GM12892 (cell line): ENCODE measurements at regions not wholly inside any gene's neighbourhood (a gene's known extent, or its start where the extent isn't known, plus 50 kb on each side); places are given as distances from the start of the nearest gene placed in this dataset.

ENCODE experiments used
- DNase-seq: peaks from one replicate; pipeline ENCODE4 v3.0.0; 2011; ENCODE audit not compliant: insufficient read length
- FAIRE-seq: peaks from 2 replicates; lab custom pipeline; 2011; peaks lifted over from hg19 to GRCh38; lab: Jason Lieb, UNC
- POLR2A ChIP-seq: IDR thresholded peaks from 2 replicates; pipeline ENCODE4 v1.6.1; 2011; ENCODE audit warnings: low read depth, low read length, control low read depth
- POLR2AphosphoS5 ChIP-seq: IDR thresholded peaks from 2 replicates; pipeline ENCODE4 v1.6.1; 2011; ENCODE audit warnings: low read depth, low read length, control low read depth
- TAF1 ChIP-seq: IDR thresholded peaks from 2 replicates; pipeline ENCODE4 v1.6.1; 2011; ENCODE audit warnings: low read depth, mild to moderate bottlenecking, control low read depth, low read length, borderline replicate concordance

DNA sequence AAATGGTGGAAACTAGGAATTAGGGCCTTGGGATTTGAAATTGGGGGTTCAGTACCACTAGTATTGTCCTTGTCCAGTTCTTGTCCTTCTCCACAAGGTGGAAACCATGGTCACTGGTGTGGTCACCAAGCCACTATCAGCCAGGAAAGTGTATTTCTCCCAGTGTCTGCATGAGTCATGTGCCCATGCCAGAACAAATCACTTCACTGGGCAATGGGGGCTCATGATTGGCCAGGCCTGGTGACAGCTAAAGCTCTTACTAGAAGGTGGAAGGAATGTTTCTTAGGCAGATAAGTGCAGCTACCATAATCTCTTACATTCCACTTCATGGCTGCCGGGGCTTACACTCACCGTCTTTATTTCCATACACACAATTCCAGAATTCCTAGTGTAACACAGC lies 124.8 kb upstream of the TACR1 start:
- FAIRE-seq (no peak), DNase-seq (no peak)
- TF ChIP-seq POLR2A, result no peak
- no peak for TF ChIP-seq TAF1
- no peak for TF ChIP-seq POLR2AphosphoS5

DNA sequence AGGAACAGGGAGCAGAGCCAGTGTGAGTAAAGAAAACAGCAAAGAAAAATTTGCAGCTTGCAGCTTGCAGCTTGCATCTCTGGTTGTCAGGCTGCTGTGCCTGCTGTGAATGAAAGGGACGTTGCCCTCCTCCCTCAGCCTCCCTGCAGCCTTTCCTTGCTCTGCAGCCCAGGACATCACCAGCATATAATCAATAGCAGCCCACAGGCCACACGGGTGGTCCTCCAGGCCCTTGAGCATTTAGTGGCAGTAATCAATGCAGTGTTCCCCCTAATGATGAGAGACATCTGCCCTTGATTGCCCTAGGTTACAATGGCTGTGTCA lies 122.2 kb upstream of the TACR1 start:
- DNase-seq (no peak), FAIRE-seq (no peak)
- no peak for TF ChIP-seq TAF1
- no peak for TF ChIP-seq POLR2A
- TF ChIP-seq POLR2AphosphoS5, result no peak

DNA sequence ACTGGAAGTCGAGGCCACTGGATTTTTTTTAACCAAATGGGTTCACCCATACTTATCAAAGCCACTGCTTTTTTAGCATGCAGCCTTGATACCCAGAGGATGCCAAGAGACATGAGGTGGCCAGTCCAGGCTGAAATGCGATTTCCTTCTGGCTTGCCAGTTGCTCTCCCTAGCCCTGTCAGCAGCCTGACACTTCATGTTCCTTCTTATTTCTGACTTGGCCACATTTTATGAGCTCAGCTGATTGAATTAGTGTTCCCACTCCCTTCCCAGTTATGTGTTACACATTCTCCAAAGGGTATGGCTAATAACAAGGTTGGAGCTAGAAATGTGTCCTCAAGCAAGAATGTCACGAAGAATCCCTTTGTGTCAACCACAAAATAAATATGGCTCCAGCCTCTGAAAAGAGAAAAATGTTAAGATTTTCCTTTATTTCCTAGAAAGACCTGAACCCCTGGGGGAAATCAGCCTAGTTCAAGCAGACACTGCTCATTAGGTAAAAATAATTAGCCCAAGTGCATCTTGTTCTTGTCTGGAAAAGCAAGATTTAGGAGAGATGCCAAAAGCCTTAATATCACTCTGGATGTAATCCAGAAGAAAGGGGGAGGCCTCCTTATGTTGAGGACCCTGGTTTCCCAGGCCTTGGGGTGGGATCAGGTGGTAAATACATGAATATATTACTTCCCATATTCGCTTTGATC lies 121.7 kb upstream of the TACR1 start:
- FAIRE-seq (no peak), DNase-seq (no peak)
- TF ChIP-seq POLR2AphosphoS5 (no peak), TAF1 (no peak)

- FAIRE-seq, result no peak
- TF ChIP-seq TAF1, result no peak
- TF ChIP-seq POLR2A, result no peak
- TF ChIP-seq POLR2AphosphoS5, result no peak
Observed at GRCh38 chr2:75319951-75320350, 120.6 kb upstream of the TACR1 start.

DNA sequence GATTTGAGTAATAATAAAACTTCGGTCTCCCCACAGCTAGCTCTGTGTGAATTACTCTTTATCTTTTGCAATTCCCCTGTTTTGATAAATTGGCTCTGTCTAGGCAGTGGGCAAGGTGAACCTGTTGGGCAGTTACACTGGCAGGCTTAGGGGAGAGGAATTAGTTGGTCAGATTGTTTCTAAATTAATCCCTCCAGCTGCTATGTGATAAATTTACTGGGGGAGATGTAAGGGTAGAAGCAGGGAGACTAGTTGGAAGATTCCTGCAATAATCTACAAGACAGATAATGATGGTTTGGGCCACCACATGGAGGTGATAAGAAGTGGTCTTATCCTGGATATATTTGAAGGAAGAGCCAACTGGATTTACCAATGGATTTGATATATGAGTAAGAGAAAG lies 118.5 kb upstream of the TACR1 start:
- TF ChIP-seq POLR2A, result no peak
- TF ChIP-seq TAF1, result no peak
- TF ChIP-seq POLR2AphosphoS5, result no peak
- FAIRE-seq (no peak), DNase-seq (no peak)

More at GRCh38 chr2:75319951-75320350, 120.6 kb upstream of the TACR1 start:
- no peak for DNase-seq

GRCh38 chr2:75317316-75317715 lies 118.0 kb upstream of the TACR1 start:
- FAIRE-seq (no peak), DNase-seq (no peak)
- TF ChIP-seq POLR2A, result no peak

DNA sequence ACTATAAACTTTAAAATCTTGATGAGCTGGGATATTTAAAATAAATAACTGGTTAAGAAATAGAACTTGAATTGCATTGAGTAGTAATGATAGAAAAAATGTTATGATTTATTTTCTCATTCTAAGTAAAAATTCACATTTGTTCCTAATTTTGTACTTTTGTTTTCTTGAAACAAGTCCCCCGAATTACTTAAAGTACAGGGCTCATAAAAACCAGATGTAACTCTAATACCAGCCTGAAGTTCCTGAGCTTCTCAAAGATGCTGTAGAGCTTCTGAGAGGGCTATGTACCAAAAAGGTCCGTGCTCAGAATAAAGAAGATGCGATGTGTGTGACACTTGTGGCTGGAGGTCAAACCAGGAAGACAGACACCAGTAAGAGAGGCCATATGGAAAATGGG lies 116.1 kb upstream of the TACR1 start:
- no peak for DNase-seq
- TF ChIP-seq POLR2A, result no peak
- no peak for TF ChIP-seq TAF1
- TF ChIP-seq POLR2AphosphoS5, result no peak
- FAIRE-seq, result no peak

DNA sequence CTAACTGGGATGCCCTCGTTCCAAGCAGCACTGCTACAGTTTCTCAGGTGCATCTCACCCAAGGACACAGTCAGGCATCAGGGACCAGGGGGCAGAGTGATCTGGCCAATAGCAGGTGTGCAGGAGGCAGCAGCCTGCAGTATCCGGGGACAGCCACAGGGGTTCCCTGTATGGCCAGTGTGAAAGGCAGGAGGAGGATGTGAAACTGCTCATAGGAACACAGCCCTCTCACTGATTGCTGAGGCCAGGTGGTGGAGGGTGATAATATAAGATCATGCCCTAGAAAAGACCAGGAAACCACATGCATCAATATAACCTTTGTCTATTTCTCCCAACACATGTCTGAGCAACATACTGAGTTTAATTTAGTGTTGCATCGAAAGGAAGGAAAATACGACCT lies 112.7 kb upstream of the TACR1 start:
- TF ChIP-seq TAF1 (no peak), POLR2AphosphoS5 (no peak)
- DNase-seq, result peak; percentile 32
- FAIRE-seq, result peak; percentile 90

DNA sequence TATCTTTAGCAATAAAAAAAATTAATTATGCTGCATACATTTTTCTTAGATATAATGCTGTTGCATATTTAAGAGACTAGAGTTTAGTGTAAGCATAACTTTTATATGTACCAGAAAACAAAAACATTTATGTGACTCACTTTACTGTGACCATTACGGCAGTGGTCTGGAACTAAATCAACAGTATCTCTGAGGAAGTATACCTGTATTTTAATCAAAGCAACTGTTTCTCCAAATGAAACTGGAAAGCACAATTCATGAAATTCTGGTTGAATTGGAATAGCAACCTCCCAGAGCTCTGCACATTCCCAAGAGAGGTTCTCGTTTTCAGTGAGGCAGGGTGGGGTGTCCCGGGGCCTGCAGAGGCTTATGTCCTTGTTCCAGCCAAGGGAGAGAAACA lies 112.2 kb upstream of the TACR1 start:
- FAIRE-seq (no peak), DNase-seq (no peak)
- TF ChIP-seq POLR2A (no peak), TAF1 (no peak), POLR2AphosphoS5 (no peak)

- FAIRE-seq, result no peak
- DNase-seq, result no peak
Observed at GRCh38 chr2:75310876-75311275, 111.6 kb upstream of the TACR1 start.

GRCh38 chr2:75309596-75310463 lies 110.5 kb upstream of the TACR1 start:
- no peak for FAIRE-seq
- TF ChIP-seq POLR2A (no peak), POLR2AphosphoS5 (no peak), TAF1 (no peak)
- no peak for DNase-seq

More at GRCh38 chr2:75310876-75311275, 111.6 kb upstream of the TACR1 start:
- TF ChIP-seq POLR2AphosphoS5, result no peak
- no peak for TF ChIP-seq POLR2A
- no peak for TF ChIP-seq TAF1

GRCh38 chr2:75303227-75303626 lies 103.9 kb upstream of the TACR1 start:
- TF ChIP-seq TAF1, result no peak
- TF ChIP-seq POLR2AphosphoS5, result no peak
- no peak for TF ChIP-seq POLR2A
- DNase-seq (no peak), FAIRE-seq (no peak)
